Fibroblast of skin of right biceps (primary cell): ENCODE measurements at regions not wholly inside any gene's neighbourhood (a gene's known extent, or its start where the extent isn't known, plus 50 kb on each side); places are given as distances from the start of the nearest gene placed in this dataset.
"Not testable (repeated sequence)": the region's sequence is repeated elsewhere in the genome, so short reads cannot be mapped to it uniquely, and the experiment has no call there.

ENCODE experiments used
- DNase-seq: peaks from one replicate; pipeline ENCODE4 v3.0.0-alpha.2; 2013

- DNase-seq, result no peak
Observed at GRCh38 chr6:121596441-121596840, 161.0 kb downstream of the GJA1 start.

- DNase-seq, result peak; percentile 82
Observed at GRCh38 chr6:121597654-121598053, 162.2 kb downstream of the GJA1 start.

DNA sequence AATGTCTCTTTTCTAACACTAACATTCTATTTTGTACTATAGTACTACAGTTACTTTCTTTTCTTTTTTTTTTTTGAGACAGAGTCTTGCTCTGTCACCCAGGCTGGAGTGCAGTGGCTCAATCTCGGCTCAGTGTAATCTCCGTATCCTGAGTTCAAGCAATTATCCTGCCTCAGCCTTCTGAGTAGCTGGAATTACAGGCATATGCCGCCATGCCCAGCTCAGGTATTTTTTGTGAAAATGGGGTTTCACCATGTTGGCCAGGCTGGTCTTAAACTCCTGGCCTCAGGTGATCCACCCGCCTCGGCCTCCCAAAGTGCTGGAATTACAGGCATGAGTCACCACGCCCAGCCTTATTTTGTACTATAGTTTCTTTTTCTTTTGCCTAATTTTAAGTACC, 163.9 kb downstream of the GJA1 start:
- not testable (repeated sequence) for DNase-seq

DNA sequence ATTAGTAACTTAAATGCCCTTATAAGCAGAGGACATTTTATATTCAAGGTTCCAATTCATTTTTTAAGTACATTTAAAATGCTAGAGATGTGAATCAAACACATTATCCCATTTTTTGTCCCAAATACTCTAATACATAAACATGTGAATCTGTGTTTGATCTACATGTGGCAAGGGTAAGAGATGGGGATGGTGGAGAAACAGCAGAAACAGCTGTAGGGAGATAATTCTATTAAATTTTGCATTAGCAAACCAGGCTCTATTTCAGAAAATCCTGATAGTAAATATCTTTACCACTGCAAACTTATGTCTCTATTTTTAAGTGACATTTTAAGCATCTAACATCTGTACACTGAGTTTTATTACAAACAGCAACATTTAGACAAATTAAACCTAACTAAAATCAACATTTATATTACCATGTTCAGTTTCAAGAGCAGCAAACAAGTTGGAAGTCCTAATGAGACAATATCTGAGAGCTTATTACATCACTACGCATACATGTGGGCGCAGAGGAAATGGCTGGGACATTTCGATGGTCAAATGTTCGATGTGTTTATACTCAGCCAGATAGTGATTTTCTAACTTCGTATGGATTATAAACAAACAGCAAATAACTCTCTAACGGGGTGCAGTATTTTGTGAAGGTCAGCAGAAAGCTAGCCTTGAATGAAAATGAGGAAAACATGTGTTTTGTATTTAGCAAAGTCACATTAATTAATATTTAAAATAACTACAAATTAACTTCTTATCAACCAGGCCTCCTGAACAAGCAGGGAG, 165.1 kb downstream of the GJA1 start:
- DNase-seq, result no peak

DNA sequence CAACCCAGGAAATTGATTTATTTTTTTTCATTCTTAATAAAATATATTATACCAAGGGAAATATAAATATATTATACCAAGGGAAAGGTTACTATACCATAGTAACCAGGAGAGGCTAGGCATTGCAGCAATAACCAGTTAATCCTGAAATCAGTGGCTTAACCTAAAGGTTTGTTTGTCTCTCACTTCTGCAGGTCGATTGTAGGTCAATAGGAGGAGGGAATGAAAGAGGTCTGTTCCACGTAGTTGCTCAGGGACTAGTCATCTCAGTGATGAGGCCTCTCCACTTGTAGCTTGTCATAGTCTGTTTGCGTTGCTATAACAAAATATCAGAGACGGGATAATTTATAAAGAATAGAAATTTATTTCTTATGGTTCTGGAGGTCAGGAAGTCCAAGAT, 168.0 kb downstream of the GJA1 start:
- DNase-seq, result no peak

GRCh38 chr6:121607721-121608120, 172.3 kb downstream of the GJA1 start:
- DNase-seq, result no peak

GRCh38 chr6:121608270-121608669, 172.8 kb downstream of the GJA1 start:
- no peak for DNase-seq

DNA sequence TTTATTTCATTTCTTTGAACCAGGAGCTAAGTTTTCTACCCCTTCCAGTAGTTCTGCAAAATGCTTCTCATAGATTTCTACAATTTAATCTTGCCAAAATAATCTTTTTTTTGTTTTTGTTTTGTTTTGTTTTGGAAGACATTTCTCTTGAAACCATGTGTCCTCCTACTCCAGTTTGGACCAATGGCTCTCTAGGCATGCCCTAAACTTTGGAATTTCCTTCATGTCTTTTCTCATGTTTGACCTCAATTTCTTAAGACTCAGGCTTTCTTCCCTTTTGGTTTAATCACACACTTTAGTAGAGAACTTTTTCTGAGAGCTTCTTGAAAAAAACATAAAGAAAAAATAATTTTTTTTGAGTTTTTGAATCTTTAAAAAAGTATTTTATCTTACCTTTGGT, 173.8 kb downstream of the GJA1 start:
- DNase-seq, result no peak

GRCh38 chr6:121612927-121613326, 177.5 kb downstream of the GJA1 start:
- no peak for DNase-seq

GRCh38 chr6:121614115-121614514, 178.7 kb downstream of the GJA1 start:
- DNase-seq, result peak; percentile 48

- no peak for DNase-seq
Observed at GRCh38 chr6:121615493-121615892, 180.0 kb downstream of the GJA1 start.

GRCh38 chr6:121616406-121616805, 181.0 kb downstream of the GJA1 start:
- no peak for DNase-seq

DNA sequence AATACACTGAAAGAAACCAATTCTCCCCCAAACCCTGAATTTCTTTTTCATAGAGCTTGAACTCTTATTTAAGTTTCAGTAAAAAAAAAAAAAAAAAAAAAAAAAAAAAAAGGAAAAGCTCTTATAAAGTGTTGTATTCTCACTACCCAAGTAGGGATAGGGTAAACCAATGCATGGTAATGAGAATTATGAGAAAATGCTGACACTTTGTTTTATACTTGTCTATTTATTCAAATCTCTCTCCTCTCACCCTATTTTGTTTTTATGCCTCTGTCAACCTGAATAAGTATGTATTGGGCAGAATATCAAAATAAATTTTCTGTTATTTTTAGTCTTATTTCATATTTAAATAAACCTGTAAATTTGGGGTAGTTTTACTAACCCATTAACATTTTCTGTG, 181.9 kb downstream of the GJA1 start:
- DNase-seq, result no peak

DNA sequence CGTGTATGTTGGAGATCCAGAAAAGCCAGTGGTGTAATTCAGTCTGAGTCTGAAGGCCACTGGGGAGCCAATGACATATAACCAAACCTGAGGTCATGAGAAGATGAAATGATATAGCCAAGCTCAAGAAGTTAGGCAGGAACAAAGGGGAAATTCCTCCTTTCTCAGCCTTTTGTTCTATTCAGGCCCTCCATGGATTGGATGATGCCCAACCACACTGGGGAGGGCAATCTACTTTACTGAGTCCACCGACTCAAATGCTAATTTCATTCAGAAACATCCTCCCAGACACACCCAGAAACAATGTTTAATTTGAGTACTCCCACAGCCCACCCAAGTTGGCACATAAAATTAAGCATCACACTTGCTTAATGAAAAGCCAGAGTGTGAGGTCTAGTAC, 183.6 kb downstream of the GJA1 start:
- no peak for DNase-seq

DNA sequence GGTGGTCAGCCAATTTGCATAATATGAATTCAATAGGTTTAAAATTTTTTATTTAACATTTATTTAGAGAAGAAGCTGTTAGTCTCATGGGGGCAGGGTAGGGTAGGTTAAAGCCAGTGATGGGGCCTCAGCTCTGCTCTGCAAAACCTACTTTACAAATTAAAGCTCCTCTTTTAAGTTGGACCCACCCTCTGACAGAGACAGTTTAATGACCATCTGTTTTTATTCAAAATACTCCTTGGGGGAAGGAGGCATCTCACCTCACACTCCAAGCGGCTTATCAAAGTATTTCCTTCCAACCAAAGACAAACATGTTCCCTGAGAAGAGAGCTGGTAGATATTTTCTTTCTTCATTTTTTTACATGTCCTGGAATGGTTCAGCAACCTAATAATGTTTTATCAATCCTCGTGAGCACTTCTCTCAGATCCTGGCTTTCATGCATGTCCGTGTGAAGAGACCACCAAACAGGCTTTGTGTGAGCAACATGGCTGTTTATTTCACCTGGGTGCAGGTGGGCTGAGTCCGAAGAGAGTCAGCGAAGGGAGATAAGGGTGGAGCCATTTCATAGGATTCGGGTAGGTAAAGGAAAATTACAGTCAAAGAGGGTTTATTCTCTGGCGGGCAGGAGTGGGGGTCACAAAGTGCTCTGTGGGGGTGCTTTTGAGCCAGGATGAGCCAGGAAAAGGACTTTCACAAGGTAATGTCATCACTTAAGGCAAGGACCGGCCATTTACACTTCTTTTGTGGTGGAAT, 184.7 kb downstream of the GJA1 start:
- DNase-seq, result no peak

- DNase-seq, result no peak
Observed at GRCh38 chr6:121627761-121628160, 192.3 kb downstream of the GJA1 start.

DNA sequence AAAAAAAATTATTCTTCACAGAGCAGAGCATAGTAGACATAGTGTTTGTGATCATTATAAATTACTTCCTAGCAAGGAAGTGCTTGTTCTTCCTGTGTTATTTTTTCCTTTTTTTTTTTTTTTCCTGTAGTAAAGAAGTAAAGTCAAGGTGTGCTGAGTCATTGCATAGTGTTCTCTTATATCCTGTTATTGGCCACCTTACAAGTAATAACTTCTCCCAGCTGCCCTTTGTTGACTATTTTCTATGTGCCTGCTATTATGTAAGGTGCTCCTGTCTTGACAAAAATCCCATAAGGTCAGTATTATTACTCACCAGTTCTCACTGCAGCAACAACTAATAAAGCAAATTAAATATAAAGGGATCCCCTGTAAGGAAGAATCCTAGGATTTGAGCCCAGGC, 195.3 kb downstream of the GJA1 start:
- DNase-seq, result no peak

DNA sequence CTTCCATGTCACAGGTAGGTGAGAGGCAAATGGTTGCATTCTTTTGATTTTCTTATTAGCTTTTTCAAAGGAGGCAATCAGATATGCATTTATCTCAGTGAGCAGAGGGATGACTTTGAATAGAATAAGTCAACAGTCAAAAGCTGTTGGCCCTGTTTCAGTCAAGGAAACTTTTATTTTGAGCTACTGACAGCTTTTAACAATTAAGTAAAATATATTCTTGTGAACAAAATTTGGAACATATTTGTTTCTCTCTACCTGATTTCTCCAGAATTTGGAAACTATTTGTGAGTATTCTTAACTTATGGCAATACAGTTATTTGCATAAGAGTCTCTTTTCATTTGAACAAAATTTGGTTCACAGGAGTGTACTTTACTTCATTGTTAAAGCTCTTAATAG, 196.3 kb downstream of the GJA1 start:
- not testable (repeated sequence) for DNase-seq

- DNase-seq, result no peak
Observed at GRCh38 chr6:121633309-121633708, 197.9 kb downstream of the GJA1 start.

- DNase-seq, result not testable (repeated sequence)
Observed at GRCh38 chr6:121634586-121634985, 199.1 kb downstream of the GJA1 start.

DNA sequence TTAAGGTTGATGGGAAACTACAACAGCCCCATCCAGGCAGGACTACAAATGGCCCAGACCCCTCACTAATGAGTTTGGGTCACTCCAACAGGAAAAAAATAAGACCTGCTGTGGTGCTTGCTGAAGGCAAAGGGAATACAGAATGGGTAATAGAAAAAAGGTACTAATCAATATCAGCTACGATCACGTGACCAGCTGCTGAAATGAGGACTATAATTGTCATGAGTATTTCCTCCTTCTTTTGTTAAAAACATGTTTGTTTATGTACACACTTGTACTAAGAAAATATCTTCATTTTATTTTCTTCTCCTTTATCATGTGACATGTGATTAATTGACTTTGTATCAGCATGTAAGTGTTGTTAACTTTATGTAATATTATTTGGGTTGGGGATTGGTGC, 199.9 kb downstream of the GJA1 start:
- DNase-seq, result no peak

GRCh38 chr6:121636217-121636616, 200.8 kb downstream of the GJA1 start:
- not testable (repeated sequence) for DNase-seq

DNA sequence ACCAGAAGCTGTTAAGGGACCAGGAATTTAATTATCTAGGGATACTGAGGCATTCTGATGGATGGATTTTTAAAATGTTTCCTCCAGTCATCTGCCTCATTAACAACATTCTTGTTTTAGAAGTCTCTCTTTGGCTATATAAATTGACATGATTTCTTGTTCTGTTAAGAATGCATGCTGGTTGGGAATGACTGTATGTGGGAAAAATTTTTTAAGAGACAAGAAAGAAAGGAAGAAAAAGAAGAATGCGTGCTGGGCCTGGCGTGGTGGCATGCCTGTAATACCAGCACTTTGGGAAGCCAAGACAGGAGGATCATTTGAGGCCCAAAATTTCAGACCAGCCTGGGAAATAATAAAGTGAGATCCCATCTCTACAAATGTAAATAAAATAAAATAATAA, 203.6 kb downstream of the GJA1 start:
- peak; percentile 62 for DNase-seq

DNA sequence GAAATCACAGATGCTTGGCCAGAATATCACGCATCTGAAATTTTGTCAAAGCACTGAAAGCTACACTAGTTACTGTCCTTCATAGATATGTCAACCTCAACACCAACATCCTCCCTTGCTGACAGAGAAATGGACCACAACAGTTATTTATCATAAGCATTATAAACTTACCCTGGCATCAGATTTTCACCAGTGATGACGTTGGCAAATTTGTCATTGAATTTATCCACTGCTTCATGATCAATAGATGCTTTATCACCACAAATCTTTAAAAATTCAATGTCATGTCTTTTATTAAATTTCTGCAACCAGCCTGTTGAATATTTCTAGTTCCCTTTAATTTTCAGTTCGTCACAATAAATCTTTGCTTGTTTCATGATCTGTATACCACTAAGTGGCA, 205.7 kb downstream of the GJA1 start:
- DNase-seq, result no peak
